Upper lobe of left lung (tissue), 6 donors: ENCODE measurements at regions not wholly inside any gene's neighbourhood (a gene's known extent, or its start where the extent isn't known, plus 50 kb on each side); places are given as distances from the start of the nearest gene placed in this dataset.
A peak's percentile ranks its signal among the peaks of the same experiment; 100 is the strongest.

Experiments
- ATAC-seq, 2 donors: fragments of 200-7000 bp; cut with Tn5 transposase; one replicate each; pipeline ENCODE4 v1.9.1; 2022; ENCODE audit warnings: mild to moderate bottlenecking in 2 of 2, moderate library complexity in 2 of 2; ENCODE audit not compliant: low FRiP score in 2 of 2
- DNase-seq, 2 donors: peaks; one replicate each; pipeline ENCODE4 v3.0.0-alpha.2; 2019 to 2020
- H3K27ac ChIP-seq, 4 donors: fragments of 200-600 bp; sonication (generic); one replicate each; pipeline ENCODE4 v1.5.1; 2016 to 2019
- H3K27me3 ChIP-seq, 4 donors: fragments of 200-600 bp; sonication (generic); one replicate each; pipeline ENCODE4 v1.5.1; 2017 to 2019
- H3K36me3 ChIP-seq, 4 donors: fragments of 200-600 bp; sonication (generic); one replicate each; pipeline ENCODE4 v1.5.1; 2016 to 2019
- H3K4me1 ChIP-seq, 4 donors: fragments of 200-600 bp; sonication (generic); one replicate each; pipeline ENCODE4 v1.5.1; 2018 to 2019
- H3K4me3 ChIP-seq, 4 donors: fragments of 200-600 bp; sonication (generic); one replicate each; pipeline ENCODE4 v1.5.1; 2017 to 2019; ENCODE audit warnings: mild to moderate bottlenecking in 2 of 4, moderate library complexity in 1 of 4
- H3K9me3 ChIP-seq, 4 donors: fragments of 200-600 bp; sonication (generic); one replicate each; pipeline ENCODE4 v1.5.1; 2018 to 2019
- CTCF ChIP-seq, 6 experiments: fragments of 450-650 bp in 4 of 6; fragments of 200-600 bp in 2 of 6; sonication (generic) in 2 of 6; IDR thresholded peaks; one replicate each; pipeline ENCODE4 v1.5.1; 2016 to 2019; ENCODE audit warnings: antibody characterized with exemption in 6 of 6
- EP300 ChIP-seq, 4 donors: sonication (generic); formaldehyde crosslinking; IDR thresholded peaks; one replicate each; pipeline ENCODE4 v1.5.1; 2017; ENCODE audit warnings: antibody characterized with exemption in 4 of 4, control low read depth in 2 of 4
- POLR2A ChIP-seq, 4 donors: fragments of 450-650 bp; IDR thresholded peaks; one replicate each; pipeline ENCODE4 v1.5.1; 2016 to 2017; ENCODE audit warnings: antibody characterized with exemption in 4 of 4, mild to moderate bottlenecking in 2 of 4
- POLR2AphosphoS5 ChIP-seq, 2 donors: sonication (generic); formaldehyde crosslinking; IDR thresholded peaks; one replicate each; pipeline ENCODE4 v1.5.1; 2017; ENCODE audit warnings: antibody characterized with exemption in 2 of 2
- WGBS, 2 donors: methylation state at CpG; one replicate each; pipeline ENCODE4 v1.1.5; 2017 to 2018; 5-methylcytosine and 5-hydroxymethylcytosine counted together
- donor health status: DM: no; HTN: no; CAD: no; lungs with moderate emphysema.
- donor health status: DM: no; HTN: yes; CAD: no; lungs with severe emphysema.

- Histone ChIP-seq H3K36me3 (no peaks in the 10 kb centered on the region), H3K27ac (no peak overlapping the region), H3K4me1 (no peaks in the 10 kb centered on the region), H3K4me3 (no peak overlapping the region), H3K9me3 (no peaks in the 10 kb centered on the region), H3K27me3 (no peaks in the 10 kb centered on the region)
- TF ChIP-seq POLR2A (IDR thresholded peaks at IDR 0.05) (no peak), POLR2AphosphoS5 (IDR thresholded peaks at IDR 0.05) (no peak), EP300 (IDR thresholded peaks at IDR 0.05) (no peak), CTCF (IDR thresholded peaks at IDR 0.05) (no peak)
- ATAC-seq = no peak
- DNase-seq = no peak
- 27 to 35% methylated on average over 2 of the region's 2 CpGs for WGBS, 2 donors
These were observed 362.0 kb upstream of the TMCO5A start for GRCh38 chr15:37572401-37572800.

DNA sequence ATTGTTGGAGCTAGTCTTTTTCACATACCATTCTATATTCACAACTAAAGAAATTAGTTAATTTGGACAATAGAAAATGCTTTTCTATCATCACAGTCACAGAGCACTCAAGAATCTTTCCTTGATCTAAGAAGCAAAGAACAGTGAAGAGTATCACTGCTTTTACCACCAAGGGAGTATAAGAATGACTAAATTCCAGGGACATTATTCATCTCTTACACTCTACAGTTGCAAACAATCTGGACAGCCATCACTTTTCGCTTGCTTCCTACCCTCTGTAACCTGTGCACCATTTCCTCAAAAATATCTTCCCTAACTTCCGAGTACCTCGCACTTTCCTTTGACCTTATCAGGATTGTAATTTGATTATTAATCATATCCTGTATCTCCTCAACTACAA lies 359.5 kb upstream of the TMCO5A start:
- no peak for TF ChIP-seq POLR2A (IDR thresholded peaks at IDR 0.05)
- TF ChIP-seq EP300 (IDR thresholded peaks at IDR 0.05) = no peak
- no peak for ATAC-seq
- Histone ChIP-seq H3K27me3 (no peaks in the 10 kb centered on the region), H3K27ac (no peak overlapping the region), H3K4me3 (no peak overlapping the region), H3K9me3 (no peaks in the 10 kb centered on the region), H3K36me3 (no peaks in the 10 kb centered on the region), H3K4me1 (no peaks in the 10 kb centered on the region)
- 58 to 71% methylated on average over 3 of the region's 3 CpGs for WGBS, 2 donors
- no peak for DNase-seq

DNA sequence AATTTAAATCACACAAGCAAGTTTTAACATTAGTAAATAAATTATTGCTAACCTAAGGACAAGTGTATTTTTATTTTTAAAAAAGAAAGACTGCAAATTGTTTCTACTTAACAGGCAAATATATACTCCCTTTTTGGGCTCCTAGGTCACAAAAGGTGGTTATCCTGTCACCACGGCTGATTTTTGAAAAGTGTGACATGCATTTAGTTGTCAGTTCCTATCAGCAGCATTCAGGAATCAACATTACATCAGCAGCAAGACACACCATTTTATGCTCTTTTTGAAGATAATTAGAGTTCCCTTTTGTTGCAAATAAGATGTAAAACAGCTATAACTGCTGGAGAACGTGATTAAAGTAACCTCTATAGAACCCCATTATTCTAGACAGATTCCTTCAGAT lies 357.5 kb upstream of the TMCO5A start:
- TF ChIP-seq POLR2AphosphoS5 (IDR thresholded peaks at IDR 0.05) (no peak), CTCF (IDR thresholded peaks at IDR 0.05) (no peak), EP300 (IDR thresholded peaks at IDR 0.05) (no peak), POLR2A (IDR thresholded peaks at IDR 0.05) (no peak)
- H3K36me3 ChIP-seq = no peaks in the 10 kb centered on the region
- H3K9me3 ChIP-seq = peaks cover 0 to 3% (median under 1%) of the 10 kb centered on the region in 4 donors
- H3K4me1 ChIP-seq = no peaks in the 10 kb centered on the region
- DNase-seq = no peak
- ATAC-seq = no peak
- WGBS, 2 donors = 64 to 65% methylated on average over 2 of the region's 2 CpGs
- no peak overlapping the region for H3K4me3 ChIP-seq
- H3K27me3 ChIP-seq = no peaks in the 10 kb centered on the region
- no peak overlapping the region for H3K27ac ChIP-seq

GRCh38 chr15:37581866-37582532 lies 352.4 kb upstream of the TMCO5A start:
- Histone ChIP-seq H3K36me3 (no peaks in the 10 kb centered on the region), H3K27ac (no peak overlapping the region), H3K4me3 (no peak overlapping the region), H3K9me3 (peaks cover 0 to 16% (median 12%) of the 10 kb centered on the region in 4 donors), H3K4me1 (no peaks in the 10 kb centered on the region), H3K27me3 (no peaks in the 10 kb centered on the region)
- 93 to 95% methylated on average over 14 to 25 of the region's 25 CpGs for WGBS, 2 donors
- DNase-seq (peak in 1 of 2 donors; percentile 56), ATAC-seq (peak in 1 of 2 donors; percentile 19)
- TF ChIP-seq POLR2AphosphoS5 (IDR thresholded peaks at IDR 0.05) (no peak), CTCF (IDR thresholded peaks at IDR 0.05) (no peak), POLR2A (IDR thresholded peaks at IDR 0.05) (no peak), EP300 (IDR thresholded peaks at IDR 0.05) (no peak)

GRCh38 chr15:37582852-37583251 lies 351.6 kb upstream of the TMCO5A start:
- H3K9me3 ChIP-seq = peaks cover 0 to 16% (median 12%) of the 10 kb centered on the region in 4 donors
- DNase-seq = peak in 1 of 2 donors; percentile 55
- H3K27me3 ChIP-seq = no peaks in the 10 kb centered on the region
- no peaks in the 10 kb centered on the region for H3K36me3 ChIP-seq
- H3K4me3 ChIP-seq = no peak overlapping the region
- ATAC-seq = no peak
- no peaks in the 10 kb centered on the region for H3K4me1 ChIP-seq
- H3K27ac ChIP-seq = no peak overlapping the region
- TF ChIP-seq EP300 (IDR thresholded peaks at IDR 0.05) = no peak
- no peak for TF ChIP-seq POLR2A (IDR thresholded peaks at IDR 0.05)
- no peak for TF ChIP-seq CTCF (IDR thresholded peaks at IDR 0.05)
- TF ChIP-seq POLR2AphosphoS5 (IDR thresholded peaks at IDR 0.05) = no peak
- 89 to 100% methylated on average over 2 to 4 of the region's 5 CpGs for WGBS, 2 donors
